ENCODE measurements at regions not wholly inside any gene's neighbourhood (a gene's known extent, or its start where the extent isn't known, plus 50 kb on each side); places are given as distances from the start of the nearest gene placed in this dataset.

DNA sequence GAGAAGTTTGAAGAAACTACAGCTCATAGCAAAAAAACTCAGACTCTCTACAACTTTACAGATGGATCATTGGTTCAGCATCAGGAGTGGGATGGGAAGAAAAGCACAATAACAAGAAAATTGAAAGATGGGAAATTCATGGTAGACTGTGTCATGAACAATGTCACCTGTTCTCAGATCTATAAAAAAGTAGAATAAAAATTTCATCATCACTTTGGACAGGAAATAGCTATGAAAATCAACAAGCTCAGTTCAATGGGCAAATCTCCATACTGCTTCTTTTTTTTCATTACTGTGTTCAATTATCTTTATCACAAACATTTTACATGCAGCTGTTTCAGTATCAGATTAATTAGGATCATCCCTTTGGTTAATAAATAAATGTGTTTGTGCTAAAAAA lies 76.5 kb upstream of the RAPGEF2 start:
- dilution Hi-C loops (cut with MboI; ENCODE audit: extremely low pct_ligation_motif_present, low sequenced_read_pairs), result no loop called here
- no TSS peak for BruUV-seq (replicated peaks)
- CTCF ChIA-PET, result interaction anchor here (0.9 to 2.0 kb wide), 5 partner anchors 19 to 169 kb away, joined by 3 to 7 read pairs (median 4); no protein-coding TSS in a partner anchor

More for the DNA sequence above, 76.5 kb upstream of the RAPGEF2 start:
- no peaks in the 10 kb centered on the region for H3K36me3 ChIP-seq (ENCODE audit: control insufficient read depth in 2 of 2, extremely low read depth in 1 of 2, insufficient read depth in 2 of 2, low read length in 2 of 2)
- no peak overlapping the region for H3K4me3 ChIP-seq (replicated peaks in 1 of 3; ENCODE audit: insufficient read depth in 1 of 3, low read depth in 1 of 3, low read length in 3 of 3)
- no peak overlapping the region for H3K4me2 ChIP-seq (ENCODE audit: insufficient read depth, low read length)
- H4K20me1 ChIP-seq (replicated peaks; ENCODE audit: control insufficient read depth, extremely low read depth, insufficient read depth, low read length), result no peaks in the 10 kb centered on the region
- no peaks in the 10 kb centered on the region for H3K9me1 ChIP-seq (replicated peaks; ENCODE audit: control insufficient read depth, extremely low read depth, insufficient read depth, low read length)
- no peaks in the 10 kb centered on the region for H3K9me3 ChIP-seq (replicated peaks; ENCODE audit: control insufficient read depth, insufficient read depth, low read length)
- H3K27ac ChIP-seq (ENCODE audit: insufficient read depth, low read depth, low read length), result no peak overlapping the region
- no peak for FAIRE-seq
- DNase-seq (ENCODE audit: low read depth, low spot score), result no peak
- intact Hi-C loops (cut with micrococcal nuclease), result loop anchor here (5.0 kb wide), 1 partner anchor 151 kb away; no protein-coding TSS in a partner anchor
- H3K79me2 ChIP-seq (ENCODE audit: control insufficient read depth, insufficient read depth, low read length), result no peaks in the 10 kb centered on the region
- H3K27me3 ChIP-seq (ENCODE audit: control insufficient read depth in 2 of 2, insufficient read depth in 2 of 2, low read length in 2 of 2), result no peaks in the 10 kb centered on the region
- peaks cover 24% of the 10 kb centered on the region for H3K4me1 ChIP-seq (ENCODE audit: control insufficient read depth, extremely low read depth, insufficient read depth, low read length)
- POLR2A ChIA-PET, result no interaction called here
- no peak overlapping the region for H2AFZ ChIP-seq (ENCODE audit: low read depth, low read length)
- TF ChIP-seq FOS (IDR thresholded peaks at IDR 0.05; ENCODE audit: borderline replicate concordance, insufficient read depth, low read length) (no peak), JUN (IDR thresholded peaks at IDR 0.05; ENCODE audit: borderline replicate concordance, insufficient read depth, insufficient read length, low read depth) (no peak), EZH2 (IDR thresholded peaks at IDR 0.05; ENCODE audit: borderline replicate concordance, low read depth, low read length, severe bottlenecking) (no peak), POLR2AphosphoS5 (IDR thresholded peaks at IDR 0.05; ENCODE audit: insufficient read depth, low read depth, low read length) (no peak), MYC (IDR thresholded peaks at IDR 0.05; ENCODE audit: low read depth, low read length) (no peak), POLR2A (IDR thresholded peaks at IDR 0.05; ENCODE audit: low read depth, low read length) (no peak), GATA2 (IDR thresholded peaks at IDR 0.05; ENCODE audit: insufficient read depth, insufficient read length, low read depth, low read length) (no peak)
- TF ChIP-seq, protein P1, sequence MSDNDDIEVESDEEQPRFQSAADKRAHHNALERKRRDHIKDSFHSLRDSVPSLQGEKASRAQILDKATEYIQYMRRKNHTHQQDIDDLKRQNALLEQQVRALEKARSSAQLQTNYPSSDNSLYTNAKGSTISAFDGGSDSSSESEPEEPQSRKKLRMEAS (IDR thresholded peaks at IDR 0.05; ENCODE audit: insufficient read depth, insufficient read length), result no peak
- TF ChIP-seq, protein P2, sequence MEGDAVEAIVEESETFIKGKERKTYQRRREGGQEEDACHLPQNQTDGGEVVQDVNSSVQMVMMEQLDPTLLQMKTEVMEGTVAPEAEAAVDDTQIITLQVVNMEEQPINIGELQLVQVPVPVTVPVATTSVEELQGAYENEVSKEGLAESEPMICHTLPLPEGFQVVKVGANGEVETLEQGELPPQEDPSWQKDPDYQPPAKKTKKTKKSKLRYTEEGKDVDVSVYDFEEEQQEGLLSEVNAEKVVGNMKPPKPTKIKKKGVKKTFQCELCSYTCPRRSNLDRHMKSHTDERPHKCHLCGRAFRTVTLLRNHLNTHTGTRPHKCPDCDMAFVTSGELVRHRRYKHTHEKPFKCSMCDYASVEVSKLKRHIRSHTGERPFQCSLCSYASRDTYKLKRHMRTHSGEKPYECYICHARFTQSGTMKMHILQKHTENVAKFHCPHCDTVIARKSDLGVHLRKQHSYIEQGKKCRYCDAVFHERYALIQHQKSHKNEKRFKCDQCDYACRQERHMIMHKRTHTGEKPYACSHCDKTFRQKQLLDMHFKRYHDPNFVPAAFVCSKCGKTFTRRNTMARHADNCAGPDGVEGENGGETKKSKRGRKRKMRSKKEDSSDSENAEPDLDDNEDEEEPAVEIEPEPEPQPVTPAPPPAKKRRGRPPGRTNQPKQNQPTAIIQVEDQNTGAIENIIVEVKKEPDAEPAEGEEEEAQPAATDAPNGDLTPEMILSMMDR (IDR thresholded peaks at IDR 0.05; ENCODE audit: extremely low read depth in 1 of 2, insufficient read depth in 1 of 2, low read depth in 1 of 2, low read length in 2 of 2), result no peak
- no peak overlapping the region for H3K9ac ChIP-seq (replicated peaks; ENCODE audit: extremely low read depth, insufficient read depth, low read length)
